Natural killer cell treated with Interleukin-12 subunit alpha and Interleukin-12 subunit beta and Interleukin-15 and Interleukin-18, amount 100 ng/mL, for 72 hours (primary cell): ENCODE measurements at regions not wholly inside any gene's neighbourhood (a gene's known extent, or its start where the extent isn't known, plus 50 kb on each side); places are given as distances from the start of the nearest gene placed in this dataset.
A peak's percentile ranks its signal among the peaks of the same experiment; 100 is the strongest.
"Not testable (repeated sequence)": the region's sequence is repeated elsewhere in the genome, so short reads cannot be mapped to it uniquely, and the experiment has no call there.

Experiments used
- ATAC-seq, 2 donors: fragments of 150-1000 bp; cut with Tn5 transposase in 1 of 2; sonication (Bioruptor Pico), chemical (Tn5 transposase) in 1 of 2; 2 replicates each; pipeline ENCODE4 v1.10.0; 2021
- DNase-seq: peaks from one replicate; pipeline ENCODE4 v3.0.0; 2022; ENCODE audit warnings: low spot score
- H3K27ac Mint-ChIP-seq, 2 donors: 1 replicate in 1 of 2; 2 replicates in 1 of 2; pipeline ENCODE4 v1.8.0; 2022; ENCODE audit warnings: mixed read lengths in 2 of 2, mild to moderate bottlenecking in 1 of 2, moderate library complexity in 1 of 2
- H3K27me3 Mint-ChIP-seq, 2 donors: 1 replicate in 1 of 2; 2 replicates in 1 of 2; pipeline ENCODE4 v1.8.0; 2022; ENCODE audit warnings: mixed read lengths in 2 of 2
- H3K36me3 Mint-ChIP-seq: one replicate; pipeline ENCODE4 v1.8.0; 2022; ENCODE audit warnings: mixed read lengths
- H3K4me1 Mint-ChIP-seq, 2 donors: 1 replicate in 1 of 2; 2 replicates in 1 of 2; pipeline ENCODE4 v1.8.0; 2022; ENCODE audit warnings: low read depth in 2 of 2, mixed read lengths in 2 of 2, mild to moderate bottlenecking in 1 of 2
- H3K4me3 Mint-ChIP-seq: one replicate; pipeline ENCODE4 v1.8.0; 2022; ENCODE audit warnings: mixed read lengths
- H3K9me3 Mint-ChIP-seq: 2 replicates; pipeline ENCODE4 v1.8.0; 2022; ENCODE audit warnings: mixed read lengths

GRCh38 chr7:65496697-65497096 is 123.0 kb downstream of the ZNF92 start:
- not testable (repeated sequence) for H3K36me3 Mint-ChIP-seq, ATAC-seq, H3K4me1 Mint-ChIP-seq, H3K4me3 Mint-ChIP-seq, H3K27ac Mint-ChIP-seq, H3K9me3 Mint-ChIP-seq, DNase-seq
- peaks cover 15 to 19% of the 10 kb centered on the region in 2 donors for H3K27me3 Mint-ChIP-seq

GRCh38 chr7:65503434-65504152 is 129.9 kb downstream of the ZNF92 start:
- Mint-ChIP-seq H3K27ac (no peak overlapping the region), H3K9me3 (no peaks in the 10 kb centered on the region), H3K4me1 (no peaks in the 10 kb centered on the region), H3K27me3 (peaks cover 0 to under 1% of the 10 kb centered on the region in 2 donors), H3K36me3 (no peaks in the 10 kb centered on the region), H3K4me3 (no peak overlapping the region)
- DNase-seq (no peak), ATAC-seq (no peak)

- not testable (repeated sequence) for H3K4me1 Mint-ChIP-seq, H3K27me3 Mint-ChIP-seq, H3K27ac Mint-ChIP-seq, H3K4me3 Mint-ChIP-seq, H3K9me3 Mint-ChIP-seq, H3K36me3 Mint-ChIP-seq, ATAC-seq, DNase-seq
These were observed 131.1 kb downstream of the ZNF92 start for GRCh38 chr7:65504504-65505319.

GRCh38 chr7:65505320-65505633 is 131.6 kb downstream of the ZNF92 start:
- H3K9me3 Mint-ChIP-seq, ATAC-seq, H3K27ac Mint-ChIP-seq, H3K27me3 Mint-ChIP-seq, H3K36me3 Mint-ChIP-seq, H3K4me3 Mint-ChIP-seq, H3K4me1 Mint-ChIP-seq, DNase-seq: not testable (repeated sequence)

- not testable (repeated sequence) for H3K4me1 Mint-ChIP-seq, H3K36me3 Mint-ChIP-seq, DNase-seq, ATAC-seq, H3K27ac Mint-ChIP-seq, H3K4me3 Mint-ChIP-seq, H3K9me3 Mint-ChIP-seq
- H3K27me3 Mint-ChIP-seq: peaks cover 7 to 21% of the 10 kb centered on the region in 2 donors
These were observed 135.1 kb downstream of the ZNF92 start for GRCh38 chr7:65508581-65509367.

GRCh38 chr7:65509368-65510186 is 135.9 kb downstream of the ZNF92 start:
- Mint-ChIP-seq H3K4me1 (peaks cover 0 to 6% of the 10 kb centered on the region in 2 donors), H3K27ac (no peak overlapping the region), H3K4me3 (peak overlapping the region; percentile 55), H3K36me3 (no peaks in the 10 kb centered on the region), H3K9me3 (no peaks in the 10 kb centered on the region), H3K27me3 (peaks cover 12 to 29% of the 10 kb centered on the region in 2 donors)
- ATAC-seq: no peak
- no peak for DNase-seq

GRCh38 chr7:65510187-65510538 is 136.5 kb downstream of the ZNF92 start:
- Mint-ChIP-seq H3K4me3 (peak overlapping the region; percentile 55), H3K27me3 (peaks cover 15 to 33% of the 10 kb centered on the region in 2 donors)
- not testable (repeated sequence) for DNase-seq, H3K4me1 Mint-ChIP-seq, H3K9me3 Mint-ChIP-seq, ATAC-seq, H3K36me3 Mint-ChIP-seq, H3K27ac Mint-ChIP-seq

GRCh38 chr7:65519751-65520150 is 146.1 kb downstream of the ZNF92 start:
- not testable (repeated sequence) for H3K36me3 Mint-ChIP-seq, H3K9me3 Mint-ChIP-seq, H3K4me1 Mint-ChIP-seq, DNase-seq, H3K4me3 Mint-ChIP-seq, ATAC-seq, H3K27ac Mint-ChIP-seq
- H3K27me3 Mint-ChIP-seq: peaks cover 11% of the 10 kb centered on the region in 2 donors

GRCh38 chr7:65545465-65546161 is 172.0 kb downstream of the ZNF92 start:
- peaks cover 3 to 13% of the 10 kb centered on the region in 2 donors for H3K27me3 Mint-ChIP-seq
- peaks cover 11% of the 10 kb centered on the region for H3K36me3 Mint-ChIP-seq
- not testable (repeated sequence) for H3K4me1 Mint-ChIP-seq, H3K9me3 Mint-ChIP-seq, ATAC-seq, DNase-seq, H3K4me3 Mint-ChIP-seq, H3K27ac Mint-ChIP-seq

- H3K9me3 Mint-ChIP-seq, ATAC-seq, DNase-seq, H3K4me3 Mint-ChIP-seq, H3K4me1 Mint-ChIP-seq: not testable (repeated sequence)
- peak overlapping the region in 1 of 2 donors; percentile 18 for H3K27ac Mint-ChIP-seq
- peaks cover 18% of the 10 kb centered on the region for H3K36me3 Mint-ChIP-seq
- H3K27me3 Mint-ChIP-seq: peaks cover 6 to 22% of the 10 kb centered on the region in 2 donors
These were observed 176.2 kb downstream of the ZNF92 start for GRCh38 chr7:65549589-65550443.

- not testable (repeated sequence) for H3K9me3 Mint-ChIP-seq, DNase-seq, ATAC-seq, H3K4me1 Mint-ChIP-seq, H3K4me3 Mint-ChIP-seq
- peaks cover 18% of the 10 kb centered on the region for H3K36me3 Mint-ChIP-seq
- peak overlapping the region in 1 of 2 donors; percentile 18 for H3K27ac Mint-ChIP-seq
- peaks cover 6 to 22% of the 10 kb centered on the region in 2 donors for H3K27me3 Mint-ChIP-seq
These were observed 176.8 kb downstream of the ZNF92 start for GRCh38 chr7:65550444-65550809.

- DNase-seq, H3K9me3 Mint-ChIP-seq, ATAC-seq, H3K4me1 Mint-ChIP-seq: not testable (repeated sequence)
- Mint-ChIP-seq H3K27ac (peak overlapping the region in 1 of 2 donors; percentile 37), H3K36me3 (peaks cover 18% of the 10 kb centered on the region), H3K27me3 (peaks cover 6 to 22% of the 10 kb centered on the region in 2 donors), H3K4me3 (peak overlapping the region; percentile 5)
These were observed 177.4 kb downstream of the ZNF92 start for GRCh38 chr7:65551042-65551441.
